GM12878 (cell line): ENCODE measurements at regions not wholly inside any gene's neighbourhood (a gene's known extent, or its start where the extent isn't known, plus 50 kb on each side); places are given as distances from the start of the nearest gene placed in this dataset.

ENCODE experiments used
- CTCF ChIP-seq, 3 experiments: IDR thresholded peaks in 2 of 3; conservative IDR thresholded peaks in 1 of 3; 2 replicates each; pipeline ENCODE4 v1.5.1; 2011; ENCODE audit warnings: low read depth in 3 of 3, low read length in 3 of 3, mild to moderate bottlenecking in 3 of 3, control low read depth in 2 of 3, moderate library complexity in 2 of 3, inconsistent platforms in 1 of 3, mixed read lengths in 1 of 3; ENCODE audit not compliant: control insufficient read depth in 2 of 3, insufficient read depth in 1 of 3; ENCODE audit errors: extremely low read depth in 1 of 3
- POLR2AphosphoS5 ChIP-seq: IDR thresholded peaks from 2 replicates; pipeline ENCODE4 v1.6.1; 2011; ENCODE audit warnings: mild to moderate bottlenecking, low read length, inconsistent platforms

GRCh38 chr21:35770101-35770945, 290.0 kb downstream of the SETD4 start:
- TF ChIP-seq CTCF (IDR thresholded peaks at IDR 0.05 in 2 of 3, conservative IDR thresholded peaks at IDR 0.05 in 1 of 3; ENCODE audit: control insufficient read depth in 2 of 3, extremely low read depth in 1 of 3, insufficient read depth in 1 of 3, low read depth in 3 of 3, low read length in 3 of 3) (no peak), POLR2AphosphoS5 (no peak)
